NB4 (cell line): ENCODE measurements at regions not wholly inside any gene's neighbourhood (a gene's known extent, or its start where the extent isn't known, plus 50 kb on each side); places are given as distances from the start of the nearest gene placed in this dataset.

Source experiments
- DNase-seq: peaks from one replicate; pipeline ENCODE4 v3.0.0; 2010; ENCODE audit warnings: low read depth
- H3K4me3 ChIP-seq: one replicate; pipeline ENCODE4 v1.5.1; 2011; ENCODE audit warnings: mild to moderate bottlenecking, low read depth, low read length, moderate library complexity
- MYC ChIP-seq: IDR thresholded peaks from 2 replicates; pipeline ENCODE4 v1.6.1; 2011; ENCODE audit warnings: low read depth, low read length
- POLR2A ChIP-seq: IDR thresholded peaks from 2 replicates; pipeline ENCODE4 v1.6.1; 2011; ENCODE audit warnings: mild to moderate bottlenecking; ENCODE audit not compliant: insufficient read length; ENCODE audit errors: extremely low read depth
- TF ChIP-seq, protein P1 (sequence below): IDR thresholded peaks from one replicate; pipeline ENCODE4 v1.5.1; 2012; ENCODE audit warnings: low read depth, low read length
- TF ChIP-seq, protein P2 (sequence below): IDR thresholded peaks from 2 replicates; pipeline ENCODE4 v1.6.1; 2011; ENCODE audit warnings: low read depth, low read length

DNA sequence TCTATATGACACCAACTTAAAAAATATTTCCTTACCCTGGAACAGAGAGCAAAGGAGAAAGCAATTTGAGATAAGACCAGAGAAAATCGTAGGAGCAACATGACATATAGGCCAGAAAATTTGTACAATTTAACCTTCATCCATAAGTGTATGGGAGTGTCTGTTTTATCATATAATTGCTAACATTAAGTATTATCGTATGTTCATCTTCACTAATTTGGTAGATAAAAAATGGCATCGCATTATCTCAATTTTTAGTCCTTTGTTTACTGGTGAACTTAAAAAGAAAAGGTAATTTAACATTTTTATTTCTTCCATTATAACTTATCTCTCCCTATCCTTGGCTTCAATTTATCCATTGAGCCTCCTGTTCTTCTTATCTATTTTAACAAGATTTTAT lies 873.4 kb downstream of the KCNMA1 start:
- H3K4me3 ChIP-seq: no peak overlapping the region
- TF ChIP-seq, protein P1, sequence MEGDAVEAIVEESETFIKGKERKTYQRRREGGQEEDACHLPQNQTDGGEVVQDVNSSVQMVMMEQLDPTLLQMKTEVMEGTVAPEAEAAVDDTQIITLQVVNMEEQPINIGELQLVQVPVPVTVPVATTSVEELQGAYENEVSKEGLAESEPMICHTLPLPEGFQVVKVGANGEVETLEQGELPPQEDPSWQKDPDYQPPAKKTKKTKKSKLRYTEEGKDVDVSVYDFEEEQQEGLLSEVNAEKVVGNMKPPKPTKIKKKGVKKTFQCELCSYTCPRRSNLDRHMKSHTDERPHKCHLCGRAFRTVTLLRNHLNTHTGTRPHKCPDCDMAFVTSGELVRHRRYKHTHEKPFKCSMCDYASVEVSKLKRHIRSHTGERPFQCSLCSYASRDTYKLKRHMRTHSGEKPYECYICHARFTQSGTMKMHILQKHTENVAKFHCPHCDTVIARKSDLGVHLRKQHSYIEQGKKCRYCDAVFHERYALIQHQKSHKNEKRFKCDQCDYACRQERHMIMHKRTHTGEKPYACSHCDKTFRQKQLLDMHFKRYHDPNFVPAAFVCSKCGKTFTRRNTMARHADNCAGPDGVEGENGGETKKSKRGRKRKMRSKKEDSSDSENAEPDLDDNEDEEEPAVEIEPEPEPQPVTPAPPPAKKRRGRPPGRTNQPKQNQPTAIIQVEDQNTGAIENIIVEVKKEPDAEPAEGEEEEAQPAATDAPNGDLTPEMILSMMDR: no peak
- TF ChIP-seq, protein P2, sequence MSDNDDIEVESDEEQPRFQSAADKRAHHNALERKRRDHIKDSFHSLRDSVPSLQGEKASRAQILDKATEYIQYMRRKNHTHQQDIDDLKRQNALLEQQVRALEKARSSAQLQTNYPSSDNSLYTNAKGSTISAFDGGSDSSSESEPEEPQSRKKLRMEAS: no peak
- TF ChIP-seq POLR2A (no peak), MYC (no peak)
- DNase-seq: no peak

DNA sequence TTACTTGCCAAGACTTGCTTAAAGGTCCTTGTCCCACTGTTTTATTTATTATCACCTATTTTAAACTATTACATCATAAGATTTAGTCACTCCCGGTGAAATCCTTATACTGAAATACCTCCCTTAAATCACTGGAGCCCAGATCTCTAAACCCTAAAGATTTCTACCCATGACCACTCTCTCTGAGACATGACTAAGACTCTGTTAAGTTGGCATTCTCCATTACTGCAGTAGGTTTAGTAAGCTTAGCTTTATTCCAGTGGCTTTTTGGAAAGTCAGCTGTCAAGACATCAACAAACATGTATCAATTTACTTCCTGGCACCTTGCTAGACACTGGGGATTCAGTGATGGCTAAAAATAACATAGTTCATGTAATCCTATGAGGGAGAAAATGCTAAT lies 874.2 kb downstream of the KCNMA1 start:
- no peak for DNase-seq
- TF ChIP-seq, protein P2: no peak
- no peak for TF ChIP-seq MYC
- TF ChIP-seq, protein P1: no peak
- TF ChIP-seq POLR2A: no peak
- no peak overlapping the region for H3K4me3 ChIP-seq

- DNase-seq: no peak
- TF ChIP-seq, protein P2: no peak
- TF ChIP-seq MYC (no peak), POLR2A (no peak)
- TF ChIP-seq, protein P1: no peak
- H3K4me3 ChIP-seq: no peak overlapping the region
Measured at GRCh38 chr10:76759681-76760080, 877.9 kb downstream of the KCNMA1 start.

- no peak for DNase-seq
- TF ChIP-seq MYC (no peak), POLR2A (no peak)
- TF ChIP-seq, protein P2: no peak
- TF ChIP-seq, protein P1: no peak
- no peak overlapping the region for H3K4me3 ChIP-seq
Measured at GRCh38 chr10:76743169-76743568, 894.4 kb downstream of the KCNMA1 start.

- TF ChIP-seq, protein P1: no peak
- TF ChIP-seq, protein P2: no peak
- TF ChIP-seq POLR2A: no peak
- no peak for TF ChIP-seq MYC
- H3K4me3 ChIP-seq: no peak overlapping the region
- DNase-seq: no peak
Measured at GRCh38 chr10:76740514-76740913, 897.1 kb downstream of the KCNMA1 start.

GRCh38 chr10:76738991-76739390 lies 898.6 kb downstream of the KCNMA1 start:
- DNase-seq: no peak
- no peak for TF ChIP-seq POLR2A
- TF ChIP-seq MYC: no peak
- no peak overlapping the region for H3K4me3 ChIP-seq
